Epidermal melanocyte (primary cell): ENCODE measurements at regions not wholly inside any gene's neighbourhood (a gene's known extent, or its start where the extent isn't known, plus 50 kb on each side); places are given as distances from the start of the nearest gene placed in this dataset.
"Not testable (repeated sequence)": the region's sequence is repeated elsewhere in the genome, so short reads cannot be mapped to it uniquely, and the experiment has no call there.

Source experiments
- DNase-seq: peaks from one replicate; pipeline ENCODE4 v3.0.0; 2011; ENCODE audit warnings: low spot score; ENCODE audit not compliant: insufficient read length

- DNase-seq: not testable (repeated sequence)
These were observed 106.1 kb upstream of the EEF2KMT start for GRCh38 chr16:5203675-5204074.

- no peak for DNase-seq
These were observed 102.5 kb upstream of the EEF2KMT start for GRCh38 chr16:5200123-5200522.

GRCh38 chr16:5196204-5196603 is 98.6 kb upstream of the EEF2KMT start:
- DNase-seq: no peak

- no peak for DNase-seq
These were observed 96.3 kb upstream of the EEF2KMT start for GRCh38 chr16:5193861-5194260.

GRCh38 chr16:5188989-5189352 is 91.4 kb upstream of the EEF2KMT start:
- DNase-seq: no peak

GRCh38 chr16:5188318-5188988 is 90.9 kb upstream of the EEF2KMT start:
- DNase-seq: no peak

GRCh38 chr16:5187402-5187952 is 89.9 kb upstream of the EEF2KMT start:
- no peak for DNase-seq

GRCh38 chr16:5186381-5186903 is 88.8 kb upstream of the EEF2KMT start:
- DNase-seq: no peak

GRCh38 chr16:5176505-5176904 is 78.9 kb upstream of the EEF2KMT start:
- DNase-seq: no peak

- no peak for DNase-seq
These were observed 77.7 kb upstream of the EEF2KMT start for GRCh38 chr16:5175266-5175665.

- DNase-seq: no peak
These were observed 68.9 kb upstream of the EEF2KMT start for GRCh38 chr16:5166486-5166885.

GRCh38 chr16:5165429-5165828 is 67.8 kb upstream of the EEF2KMT start:
- not testable (repeated sequence) for DNase-seq

- DNase-seq: not testable (repeated sequence)
These were observed 65.2 kb upstream of the EEF2KMT start for GRCh38 chr16:5162801-5163200.

- not testable (repeated sequence) for DNase-seq
These were observed 64.3 kb upstream of the EEF2KMT start for GRCh38 chr16:5161888-5162287.

GRCh38 chr16:5160010-5160409 is 62.4 kb upstream of the EEF2KMT start:
- not testable (repeated sequence) for DNase-seq

GRCh38 chr16:5159537-5159936 is 61.9 kb upstream of the EEF2KMT start:
- DNase-seq: not testable (repeated sequence)

- no peak for DNase-seq
These were observed 60.9 kb upstream of the EEF2KMT start for GRCh38 chr16:5158494-5158893.

GRCh38 chr16:5156486-5156885 is 58.9 kb upstream of the EEF2KMT start:
- DNase-seq: not testable (repeated sequence)

- DNase-seq: not testable (repeated sequence)
These were observed 56.4 kb upstream of the EEF2KMT start for GRCh38 chr16:5154006-5154405.

- not testable (repeated sequence) for DNase-seq
These were observed 53.8 kb upstream of the EEF2KMT start for GRCh38 chr16:5151409-5151808.
